Activated CD8-positive, alpha-beta memory T cell treated with anti-CD3 and anti-CD28 coated beads, Interleukin-2, amount 50 U/mL, for 24 hours (primary cell): ENCODE measurements at regions not wholly inside any gene's neighbourhood (a gene's known extent, or its start where the extent isn't known, plus 50 kb on each side); places are given as distances from the start of the nearest gene placed in this dataset.

Experiments
- DNase-seq: peaks from one replicate; pipeline ENCODE4 v3.0.0-alpha.2; 2020; ENCODE audit errors: extremely low read depth

GRCh38 chr5:138665261-138665660 lies 88.0 kb upstream of the CTNNA1 start:
- DNase-seq = no peak

GRCh38 chr5:138664276-138664943 lies 88.8 kb upstream of the CTNNA1 start:
- no peak for DNase-seq

- no peak for DNase-seq
Measured at GRCh38 chr5:138663561-138663960, 88.4 kb upstream of the HSPA9 start.

GRCh38 chr5:138663009-138663408 lies 87.8 kb upstream of the HSPA9 start:
- DNase-seq = no peak

- DNase-seq = no peak
Measured at GRCh38 chr5:138662599-138662998, 87.4 kb upstream of the HSPA9 start.

- DNase-seq = no peak
Measured at GRCh38 chr5:138661991-138662434, 86.8 kb upstream of the HSPA9 start.

- no peak for DNase-seq
Measured at GRCh38 chr5:138661291-138661960, 86.2 kb upstream of the HSPA9 start.

GRCh38 chr5:138660051-138660572 lies 84.9 kb upstream of the HSPA9 start:
- no peak for DNase-seq

- no peak for DNase-seq
Measured at GRCh38 chr5:138659561-138659960, 84.4 kb upstream of the HSPA9 start.

- DNase-seq = no peak
Measured at GRCh38 chr5:138659121-138659520, 83.9 kb upstream of the HSPA9 start.

GRCh38 chr5:138658676-138659075 lies 83.5 kb upstream of the HSPA9 start:
- DNase-seq = no peak

GRCh38 chr5:138657360-138657759 lies 82.2 kb upstream of the HSPA9 start:
- no peak for DNase-seq

- DNase-seq = no peak
Measured at GRCh38 chr5:138656916-138657315, 81.7 kb upstream of the HSPA9 start.

- DNase-seq = no peak
Measured at GRCh38 chr5:138655530-138656190, 80.5 kb upstream of the HSPA9 start.

GRCh38 chr5:138654281-138654867 lies 79.2 kb upstream of the HSPA9 start:
- peak; percentile 62 for DNase-seq

- DNase-seq = no peak
Measured at GRCh38 chr5:138653502-138653901, 78.3 kb upstream of the HSPA9 start.

GRCh38 chr5:138651767-138652117 lies 76.5 kb upstream of the HSPA9 start:
- no peak for DNase-seq

GRCh38 chr5:138651058-138651766 lies 76.0 kb upstream of the HSPA9 start:
- DNase-seq = no peak

- no peak for DNase-seq
Measured at GRCh38 chr5:138650196-138650595, 75.0 kb upstream of the HSPA9 start.

GRCh38 chr5:138649775-138650174 lies 74.6 kb upstream of the HSPA9 start:
- no peak for DNase-seq

- DNase-seq = no peak
Measured at GRCh38 chr5:138649316-138649720, 74.1 kb upstream of the HSPA9 start.

GRCh38 chr5:138648841-138649240 lies 73.6 kb upstream of the HSPA9 start:
- DNase-seq = no peak
